ENCODE measurements at regions not wholly inside any gene's neighbourhood (a gene's known extent, or its start where the extent isn't known, plus 50 kb on each side); places are given as distances from the start of the nearest gene placed in this dataset.
A peak's percentile ranks its signal among the peaks of the same experiment; 100 is the strongest.

DNA sequence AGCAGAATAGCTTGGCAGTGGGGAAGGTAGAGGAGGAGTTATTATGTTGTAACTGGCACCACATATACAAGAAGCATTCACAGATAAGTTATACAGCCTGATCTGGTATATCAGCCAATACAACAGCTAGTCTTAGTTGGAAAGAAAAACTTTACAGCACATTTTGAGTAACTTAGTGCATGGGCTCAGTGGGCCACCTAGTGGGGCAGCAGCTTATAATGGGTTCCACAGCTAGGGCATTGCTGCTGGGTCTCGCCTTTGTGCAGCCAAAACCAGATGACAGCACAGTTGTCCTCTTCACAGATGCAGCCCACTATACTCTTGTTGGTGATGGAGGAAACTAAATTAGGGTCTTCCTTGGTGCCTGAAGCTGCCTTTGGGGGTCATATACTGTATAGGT, 448.1 kb upstream of the RASGEF1B start:
- no peaks in the 10 kb centered on the region for H3K9me3 Mint-ChIP-seq (ENCODE audit: unreplicated experiment)
- BruUV-seq (replicated peaks): no TSS peak
- no peaks in the 10 kb centered on the region for H3K4me1 Mint-ChIP-seq (ENCODE audit: insufficient read depth, unreplicated experiment)
- no peak for TF ChIP-seq CTCF (IDR thresholded peaks at IDR 0.05; ENCODE audit: unreplicated experiment)
- ChIA-PET POLR2A (no interaction called here), CTCF (interaction anchor here (0.6 to 1.7 kb wide), 2 partner anchors 10 to 436 kb away, joined by 3 to 5 read pairs; no protein-coding TSS in a partner anchor)
- intact Hi-C loops (cut with micrococcal nuclease): loop anchor here (1.0 to 5.0 kb wide), 3 partner anchors 282 to 513 kb away; no protein-coding TSS in a partner anchor
- H3K27me3 Mint-ChIP-seq (ENCODE audit: insufficient read depth, unreplicated experiment): no peaks in the 10 kb centered on the region
- H3K27ac Mint-ChIP-seq (ENCODE audit: low read depth, unreplicated experiment): no peak overlapping the region
- H3K36me3 Mint-ChIP-seq (ENCODE audit: insufficient read depth, unreplicated experiment): no peaks in the 10 kb centered on the region
- no peak for DNase-seq (ENCODE audit: unreplicated experiment)
- no peak overlapping the region for H3K4me3 Mint-ChIP-seq (ENCODE audit: unreplicated experiment)

DNA sequence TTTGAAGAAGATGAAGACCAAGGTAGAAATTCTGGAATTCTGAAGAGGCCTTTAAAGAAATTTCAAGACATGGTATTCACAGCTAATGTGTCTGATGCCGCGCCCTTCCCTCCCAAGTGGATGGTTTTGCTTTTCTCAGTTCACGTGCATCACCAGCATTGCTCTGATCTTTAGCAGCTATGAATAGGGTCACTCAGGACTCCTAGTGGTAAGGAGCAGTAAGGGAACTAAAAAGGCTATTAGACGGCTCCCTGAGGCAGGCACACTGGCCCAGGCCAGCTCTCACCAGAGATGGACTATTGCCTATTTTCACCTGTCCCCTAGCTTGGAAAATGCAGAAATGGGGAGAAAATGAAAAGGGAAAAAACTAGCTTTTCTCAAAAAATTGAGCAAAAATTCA, 447.5 kb upstream of the RASGEF1B start:
- H3K27ac Mint-ChIP-seq (ENCODE audit: low read depth, unreplicated experiment): no peak overlapping the region
- peak; percentile 26 for TF ChIP-seq CTCF (IDR thresholded peaks at IDR 0.05; ENCODE audit: unreplicated experiment)
- intact Hi-C loops (cut with micrococcal nuclease): loop anchor here (1.0 to 5.0 kb wide), 3 partner anchors 283 to 512 kb away; no protein-coding TSS in a partner anchor
- no peaks in the 10 kb centered on the region for H3K36me3 Mint-ChIP-seq (ENCODE audit: insufficient read depth, unreplicated experiment)
- H3K4me1 Mint-ChIP-seq (ENCODE audit: insufficient read depth, unreplicated experiment): no peaks in the 10 kb centered on the region
- ChIA-PET CTCF (interaction anchor here (0.6 to 1.7 kb wide), 2 partner anchors 10 to 285 kb away, joined by 3 to 5 read pairs; no protein-coding TSS in a partner anchor), POLR2A (no interaction called here)
- H3K4me3 Mint-ChIP-seq (ENCODE audit: unreplicated experiment): no peak overlapping the region
- no peaks in the 10 kb centered on the region for H3K9me3 Mint-ChIP-seq (ENCODE audit: unreplicated experiment)
- DNase-seq (ENCODE audit: unreplicated experiment): peak; percentile 38
- no peaks in the 10 kb centered on the region for H3K27me3 Mint-ChIP-seq (ENCODE audit: insufficient read depth, unreplicated experiment)
- BruUV-seq (replicated peaks): no TSS peak

DNA sequence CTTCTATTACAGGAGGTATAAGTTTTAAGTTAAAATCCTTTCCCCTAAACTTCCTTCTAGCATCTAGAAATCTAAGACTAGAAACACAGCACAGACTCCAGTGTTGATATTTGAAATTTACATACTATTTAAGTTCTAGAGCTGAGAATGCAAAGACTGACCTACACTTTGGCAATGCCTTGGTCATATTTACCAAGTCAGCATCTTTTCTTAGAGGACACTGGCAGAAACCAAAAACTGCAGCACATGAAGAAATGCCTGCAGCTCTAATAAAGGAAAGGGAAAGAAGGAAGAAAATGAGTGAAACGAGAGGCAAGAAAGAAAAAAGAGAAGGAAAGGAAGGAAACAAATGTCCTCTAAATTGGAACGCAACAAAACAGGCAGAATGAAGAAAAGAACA, 443.7 kb upstream of the RASGEF1B start:
- BruUV-seq (replicated peaks): no TSS peak
- no peaks in the 10 kb centered on the region for H3K9me3 Mint-ChIP-seq (ENCODE audit: unreplicated experiment)
- POLR2A ChIA-PET: no interaction called here
- intact Hi-C loops (cut with micrococcal nuclease): loop anchor here (5.0 kb wide), 2 partner anchors 287 to 508 kb away; no protein-coding TSS in a partner anchor
- no peak overlapping the region for H3K27ac Mint-ChIP-seq (ENCODE audit: low read depth, unreplicated experiment)
- TF ChIP-seq CTCF (IDR thresholded peaks at IDR 0.05; ENCODE audit: unreplicated experiment): no peak
- no peaks in the 10 kb centered on the region for H3K4me1 Mint-ChIP-seq (ENCODE audit: insufficient read depth, unreplicated experiment)
- H3K27me3 Mint-ChIP-seq (ENCODE audit: insufficient read depth, unreplicated experiment): no peaks in the 10 kb centered on the region
- CTCF ChIA-PET: no interaction called here
- no peak for DNase-seq (ENCODE audit: unreplicated experiment)
- H3K4me3 Mint-ChIP-seq (ENCODE audit: unreplicated experiment): no peak overlapping the region
- H3K36me3 Mint-ChIP-seq (ENCODE audit: insufficient read depth, unreplicated experiment): no peaks in the 10 kb centered on the region

DNA sequence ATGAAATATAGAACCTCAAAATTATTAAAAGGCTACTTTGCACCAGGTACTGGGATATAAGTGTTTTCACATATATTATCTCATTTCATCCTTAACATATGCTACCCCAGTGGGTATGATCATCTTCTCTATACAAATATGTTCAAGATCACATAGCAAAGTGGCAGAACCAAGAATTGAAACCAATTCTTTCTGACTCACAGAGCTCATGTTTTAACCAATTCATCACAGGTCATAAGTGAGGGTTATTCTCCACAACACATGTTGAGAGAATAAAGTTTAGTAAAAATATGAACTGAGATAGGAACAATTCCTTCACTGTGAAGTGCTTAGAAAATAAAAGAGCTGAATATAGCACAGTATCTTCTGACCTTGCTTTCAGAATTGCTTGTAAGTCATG, 442.9 kb upstream of the RASGEF1B start:
- CTCF ChIA-PET: interaction anchor here (0.6 to 2.3 kb wide), 2 partner anchors 9 to 10 kb away, joined by 8 to 9 read pairs; no protein-coding TSS in a partner anchor
- no TSS peak for BruUV-seq (replicated peaks)
- no peak for DNase-seq (ENCODE audit: unreplicated experiment)
- no peaks in the 10 kb centered on the region for H3K9me3 Mint-ChIP-seq (ENCODE audit: unreplicated experiment)
- intact Hi-C loops (cut with micrococcal nuclease): loop anchor here (5.0 kb wide), 2 partner anchors 288 to 507 kb away; no protein-coding TSS in a partner anchor
- POLR2A ChIA-PET: no interaction called here
- H3K36me3 Mint-ChIP-seq (ENCODE audit: insufficient read depth, unreplicated experiment): no peaks in the 10 kb centered on the region
- H3K27ac Mint-ChIP-seq (ENCODE audit: low read depth, unreplicated experiment): no peak overlapping the region
- no peaks in the 10 kb centered on the region for H3K27me3 Mint-ChIP-seq (ENCODE audit: insufficient read depth, unreplicated experiment)
- no peak overlapping the region for H3K4me3 Mint-ChIP-seq (ENCODE audit: unreplicated experiment)
- no peak for TF ChIP-seq CTCF (IDR thresholded peaks at IDR 0.05; ENCODE audit: unreplicated experiment)
- no peaks in the 10 kb centered on the region for H3K4me1 Mint-ChIP-seq (ENCODE audit: insufficient read depth, unreplicated experiment)
